Hematopoietic multipotent progenitor cell treated with erythropoietin and hydrocortisone succinate and interleukin-3 and kit ligand, for 17 days (in vitro differentiated cells): ENCODE measurements at regions not wholly inside any gene's neighbourhood (a gene's known extent, or its start where the extent isn't known, plus 50 kb on each side); places are given as distances from the start of the nearest gene placed in this dataset.
A peak's percentile ranks its signal among the peaks of the same experiment; 100 is the strongest.
"Not testable (repeated sequence)": the region's sequence is repeated elsewhere in the genome, so short reads cannot be mapped to it uniquely, and the experiment has no call there.

Source experiments
- DNase-seq: peaks from one replicate; pipeline ENCODE4 v3.0.0-alpha.2; 2015; ENCODE audit warnings: low spot score

- DNase-seq: no peak
Measured at GRCh38 chrX:9345957-9346356, 118.9 kb upstream of the TBL1X start.

GRCh38 chrX:9349572-9350494 lies 115.0 kb upstream of the TBL1X start:
- DNase-seq: no peak

DNA sequence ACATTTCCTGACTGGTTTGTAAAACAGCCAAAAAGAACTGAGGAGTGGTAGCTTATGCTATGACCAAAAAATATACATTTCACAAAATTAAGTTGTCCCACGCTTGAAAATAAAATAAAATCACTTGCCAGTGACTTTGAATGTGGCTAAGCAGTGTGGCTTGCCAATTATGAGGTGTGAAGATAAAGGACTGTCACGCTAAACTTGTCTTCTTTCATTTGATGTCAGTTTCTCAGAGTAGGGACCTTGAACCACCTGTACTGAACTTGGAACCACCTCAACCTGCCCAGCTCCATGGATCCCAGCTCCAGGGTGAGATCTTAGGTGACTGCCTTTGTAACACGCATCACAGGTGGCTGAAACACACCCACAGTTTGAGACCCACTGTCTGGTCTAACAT lies 113.7 kb upstream of the TBL1X start:
- no peak for DNase-seq

GRCh38 chrX:9352243-9352642 lies 112.6 kb upstream of the TBL1X start:
- DNase-seq: no peak

DNA sequence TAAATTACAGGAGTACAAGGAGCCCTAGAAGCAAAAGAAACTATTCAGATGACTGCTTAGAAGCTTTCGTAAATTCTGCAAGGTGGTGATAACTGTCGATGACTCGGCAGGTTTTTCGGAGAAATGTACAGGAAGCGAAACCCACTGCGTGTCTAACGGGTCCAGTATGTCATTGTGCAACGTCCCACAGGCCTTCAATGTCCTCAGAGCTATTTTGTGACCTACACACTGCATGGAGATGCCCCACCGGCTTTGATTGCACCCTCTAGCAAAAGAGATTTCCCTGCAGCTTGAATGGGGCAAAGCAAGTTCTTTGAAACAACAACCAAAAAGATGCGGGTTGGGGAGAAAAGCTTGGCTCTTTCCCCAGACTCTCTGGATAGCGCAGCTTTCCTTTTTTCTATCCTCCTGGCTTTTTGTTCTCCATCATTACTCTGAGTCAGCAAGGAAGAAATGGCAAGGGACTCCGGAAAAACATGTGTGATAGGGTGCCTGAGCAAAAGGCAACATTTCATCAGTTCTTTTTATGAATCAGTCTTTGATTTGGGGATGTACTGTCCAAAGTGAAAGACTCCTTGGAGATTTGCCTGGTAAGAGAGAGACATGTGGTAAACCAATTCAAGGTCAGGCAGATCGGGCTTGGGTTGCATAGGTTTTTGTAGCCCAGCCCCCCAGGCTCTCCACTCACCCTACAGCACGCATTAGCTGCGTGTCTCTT lies 112.0 kb upstream of the TBL1X start:
- peak; percentile 70 for DNase-seq

DNA sequence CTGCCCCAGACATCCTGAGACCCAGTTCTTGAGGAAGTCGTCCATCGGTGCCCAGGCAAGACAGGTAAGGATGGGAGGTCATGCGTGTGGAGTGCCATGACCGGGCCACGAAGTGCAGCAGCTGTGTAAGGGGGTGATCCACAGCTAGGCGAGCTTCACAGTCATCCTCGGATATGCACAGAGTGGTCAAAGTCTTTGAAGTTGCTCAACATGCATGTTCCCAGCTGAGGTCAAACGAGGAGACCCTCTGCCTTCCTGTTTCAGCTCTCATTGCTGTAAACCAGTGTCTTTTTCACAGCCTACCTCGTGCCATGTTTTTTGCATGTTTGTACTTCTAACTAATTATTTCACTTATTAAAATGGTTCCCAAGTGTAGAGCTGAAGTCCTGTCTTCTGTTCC lies 109.9 kb upstream of the TBL1X start:
- no peak for DNase-seq

DNA sequence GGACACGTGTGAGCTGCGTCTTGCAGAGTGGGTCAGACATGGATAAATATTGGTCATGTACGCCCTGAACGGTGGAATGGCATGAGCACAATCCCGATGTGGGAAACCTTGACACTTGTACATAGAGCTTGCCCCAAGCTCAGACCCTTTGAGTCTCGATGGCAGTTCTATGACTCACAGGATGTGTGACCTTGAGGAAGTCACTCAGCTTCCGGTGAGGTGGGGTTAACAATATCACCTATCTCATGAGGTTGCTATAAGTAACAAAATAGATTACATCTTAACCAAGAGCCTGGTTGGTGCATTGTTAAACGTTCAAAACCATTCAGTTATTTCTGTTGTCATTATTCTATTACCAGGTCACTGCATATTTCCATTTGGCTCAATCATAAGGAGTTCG lies 109.1 kb upstream of the TBL1X start:
- no peak for DNase-seq

DNA sequence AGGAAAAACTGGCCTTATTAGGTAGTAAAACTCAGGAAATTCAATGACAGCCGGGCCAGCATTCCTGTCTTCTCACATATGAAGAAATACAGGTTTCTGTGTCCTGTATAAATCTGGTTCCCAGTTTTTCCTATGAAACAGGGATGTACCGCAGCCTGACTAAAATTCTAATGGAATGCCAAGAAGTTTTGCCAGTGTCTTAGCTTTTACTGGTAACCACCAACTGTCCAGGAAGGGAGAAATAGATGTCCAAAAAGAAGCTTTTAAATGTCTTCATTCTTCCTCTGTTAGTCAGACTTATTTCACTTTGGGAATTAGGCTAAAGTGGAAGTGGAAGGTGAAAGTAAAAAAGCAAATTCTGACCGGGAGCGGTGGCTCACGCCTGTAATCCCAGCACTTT lies 108.0 kb upstream of the TBL1X start:
- no peak for DNase-seq

DNA sequence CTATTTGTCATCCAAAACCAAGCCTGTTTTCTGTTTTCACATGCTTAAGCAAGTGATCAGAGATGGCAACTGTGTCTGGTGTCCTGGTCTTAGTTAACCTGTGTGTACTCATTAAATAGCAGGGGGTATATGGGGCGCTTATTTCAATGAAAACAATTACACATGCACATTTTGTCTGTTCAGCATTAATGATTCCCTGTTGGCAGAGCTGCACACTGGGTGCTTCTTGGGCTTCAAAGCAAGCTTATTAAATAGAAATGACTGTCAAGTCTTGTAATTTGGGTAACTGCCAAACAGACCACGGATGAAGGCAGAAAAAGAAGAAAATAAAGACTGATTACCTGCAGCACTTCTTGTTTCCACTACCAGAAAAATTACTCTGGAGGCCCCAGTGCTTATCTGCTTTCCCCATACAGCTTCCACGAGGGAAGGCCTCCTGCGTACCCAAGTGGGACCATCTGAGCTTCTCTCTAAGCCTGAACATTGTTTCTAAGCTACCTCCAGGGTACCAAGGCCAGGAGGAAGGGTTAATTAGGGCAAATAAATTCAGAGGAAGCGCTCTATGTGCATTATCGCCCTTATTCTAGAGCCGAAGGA lies 107.2 kb upstream of the TBL1X start:
- DNase-seq: no peak

DNA sequence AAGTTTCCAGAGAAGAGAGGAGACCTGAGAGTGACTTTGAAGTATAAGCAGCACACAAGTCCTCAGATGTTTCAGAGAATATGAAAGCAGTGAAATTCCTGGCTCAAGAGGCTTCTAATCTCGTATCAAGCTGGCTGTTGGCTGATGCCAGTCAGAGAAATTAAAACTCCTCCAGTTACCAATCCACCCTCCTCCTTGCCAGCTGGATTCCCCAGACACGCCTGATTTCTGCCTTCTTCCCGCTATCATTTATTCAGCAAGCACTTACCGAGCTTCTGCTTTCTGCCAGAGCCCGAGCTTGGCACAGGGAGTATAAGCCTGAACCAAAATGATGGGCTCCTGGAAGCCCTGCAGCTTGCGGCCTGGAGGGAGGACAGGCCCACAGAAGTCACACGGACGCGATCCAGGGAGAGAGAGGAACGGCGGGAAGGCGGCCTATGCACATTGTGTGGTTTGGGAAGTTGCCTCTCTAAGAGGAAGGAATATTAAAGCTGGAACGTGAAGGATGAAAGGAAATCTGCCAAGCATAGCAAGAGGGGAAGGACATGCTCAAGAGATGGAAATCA lies 102.4 kb upstream of the TBL1X start:
- no peak for DNase-seq

DNA sequence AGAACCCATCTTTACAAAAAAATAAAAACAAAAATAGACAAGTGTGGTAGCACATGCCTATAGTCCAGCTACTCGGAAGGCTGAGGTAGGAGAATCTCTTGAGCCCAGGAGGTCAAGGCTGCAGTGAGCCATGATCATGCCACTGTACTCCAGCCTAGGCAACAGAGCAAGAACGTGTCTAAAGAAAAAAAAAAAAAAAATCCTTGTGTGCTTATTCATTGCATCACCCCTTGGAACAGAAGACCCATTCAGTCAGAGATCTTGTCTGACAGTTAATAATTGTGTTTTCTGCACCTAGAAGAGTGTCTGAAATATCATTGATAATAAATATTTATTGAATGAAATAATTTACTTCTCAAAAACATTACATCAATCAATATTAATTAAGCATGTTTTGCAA lies 97.4 kb upstream of the TBL1X start:
- no peak for DNase-seq

GRCh38 chrX:9368262-9368661 lies 96.6 kb upstream of the TBL1X start:
- DNase-seq: no peak

- no peak for DNase-seq
Measured at GRCh38 chrX:9369802-9370291, 95.0 kb upstream of the TBL1X start.

- DNase-seq: no peak
Measured at GRCh38 chrX:9370893-9371292, 94.0 kb upstream of the TBL1X start.

- no peak for DNase-seq
Measured at GRCh38 chrX:9372866-9373265, 92.0 kb upstream of the TBL1X start.

- DNase-seq: no peak
Measured at GRCh38 chrX:9373789-9374188, 91.1 kb upstream of the TBL1X start.

- no peak for DNase-seq
Measured at GRCh38 chrX:9374555-9374954, 90.3 kb upstream of the TBL1X start.

GRCh38 chrX:9376111-9376510 lies 88.7 kb upstream of the TBL1X start:
- no peak for DNase-seq

DNA sequence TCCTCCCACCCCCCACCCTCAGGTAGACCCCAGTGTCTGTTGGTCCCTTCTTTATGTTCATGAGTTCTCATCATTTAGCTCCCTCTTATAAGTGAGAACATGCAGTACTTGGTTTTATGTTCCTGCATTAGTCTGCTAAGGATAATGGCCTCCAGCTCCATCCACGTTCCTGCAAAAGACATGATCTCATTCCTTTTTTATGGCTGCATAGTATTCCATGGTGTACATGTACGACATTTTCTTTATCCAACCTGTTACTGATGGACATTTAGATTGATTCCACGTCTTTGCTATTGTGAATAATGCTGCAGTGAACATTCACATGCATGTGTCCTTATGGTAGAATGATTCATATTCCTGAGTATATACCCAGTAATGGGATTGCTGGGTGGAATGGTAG lies 87.6 kb upstream of the TBL1X start:
- DNase-seq: not testable (repeated sequence)

DNA sequence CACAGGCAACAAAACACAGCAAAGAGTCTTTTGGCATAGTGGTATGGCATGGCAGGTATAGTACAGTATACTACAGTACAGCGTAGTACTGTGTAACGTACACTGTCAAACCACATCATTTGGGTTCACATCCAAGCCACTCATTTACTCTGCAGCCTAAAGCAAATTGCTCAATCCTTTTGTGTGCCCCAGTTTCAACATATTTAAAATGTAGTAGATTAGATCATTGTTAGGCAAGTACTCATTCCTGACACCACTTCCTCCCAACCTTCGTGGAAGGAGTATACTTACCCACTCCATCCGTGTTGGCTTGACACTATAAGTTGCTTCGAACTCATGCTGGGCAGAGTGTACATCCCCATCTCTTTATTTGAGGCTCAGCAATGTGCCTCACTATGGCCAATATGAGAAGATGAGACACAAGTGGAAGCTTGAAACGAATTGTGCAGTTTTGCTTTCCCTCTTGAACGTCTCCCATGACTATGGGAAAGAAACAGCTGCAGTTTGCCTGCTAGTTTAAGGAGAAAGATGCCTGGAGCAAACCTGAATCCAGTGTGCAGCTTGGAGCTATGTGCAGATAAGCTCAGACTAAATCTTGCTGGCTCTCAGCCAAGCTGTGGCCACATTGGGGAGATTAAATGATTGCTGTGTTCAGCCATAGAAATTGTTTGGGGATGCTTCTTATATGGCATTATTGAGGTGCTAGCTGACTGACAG lies 85.7 kb upstream of the TBL1X start:
- no peak for DNase-seq

DNA sequence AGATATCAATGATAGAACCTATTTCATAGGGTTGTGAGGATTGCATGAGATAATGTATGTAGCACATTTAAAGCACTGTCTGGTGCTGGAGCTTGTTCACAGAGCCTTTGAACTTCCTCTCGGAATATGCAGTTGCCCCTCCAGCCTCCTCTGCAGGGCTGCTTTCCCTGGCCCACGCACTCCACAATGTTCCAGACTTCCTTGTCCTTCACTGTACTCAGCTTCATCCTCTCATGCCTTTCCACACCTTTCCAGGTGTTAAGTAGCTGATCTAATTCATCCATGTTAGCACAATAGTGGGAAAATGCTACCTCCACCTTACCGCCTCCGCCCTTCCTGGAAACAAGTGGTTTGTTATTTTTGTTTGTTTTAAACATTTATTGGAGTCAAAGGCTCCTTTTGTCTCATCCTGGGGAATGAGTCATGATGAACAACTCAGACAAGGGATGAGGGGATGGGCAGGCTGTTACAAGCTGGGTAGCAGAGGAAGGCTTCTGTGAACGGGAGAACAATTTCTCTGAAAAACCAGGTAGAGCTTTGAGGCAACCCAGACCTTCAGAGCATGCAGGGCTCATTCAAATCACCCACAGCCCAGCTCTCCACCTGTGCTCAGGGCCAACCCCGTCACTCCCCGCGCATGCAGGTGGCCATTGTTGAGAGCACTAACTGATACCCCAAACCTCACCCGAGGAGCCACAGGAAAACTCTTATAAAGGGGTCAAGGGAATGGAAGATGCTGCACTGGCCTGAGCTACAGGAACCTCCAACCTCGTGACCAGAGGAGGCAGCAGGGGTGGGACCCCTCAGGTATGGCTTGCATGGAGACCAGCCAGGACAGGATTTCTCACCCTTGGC lies 84.9 kb upstream of the TBL1X start:
- no peak for DNase-seq
